ENCODE measurements at regions not wholly inside any gene's neighbourhood (a gene's known extent, or its start where the extent isn't known, plus 50 kb on each side); places are given as distances from the start of the nearest gene placed in this dataset.

GRCh38 chr20:11235058-11235457 lies 561.3 kb upstream of the JAG1 start:
- TF ChIP-seq, protein P1, sequence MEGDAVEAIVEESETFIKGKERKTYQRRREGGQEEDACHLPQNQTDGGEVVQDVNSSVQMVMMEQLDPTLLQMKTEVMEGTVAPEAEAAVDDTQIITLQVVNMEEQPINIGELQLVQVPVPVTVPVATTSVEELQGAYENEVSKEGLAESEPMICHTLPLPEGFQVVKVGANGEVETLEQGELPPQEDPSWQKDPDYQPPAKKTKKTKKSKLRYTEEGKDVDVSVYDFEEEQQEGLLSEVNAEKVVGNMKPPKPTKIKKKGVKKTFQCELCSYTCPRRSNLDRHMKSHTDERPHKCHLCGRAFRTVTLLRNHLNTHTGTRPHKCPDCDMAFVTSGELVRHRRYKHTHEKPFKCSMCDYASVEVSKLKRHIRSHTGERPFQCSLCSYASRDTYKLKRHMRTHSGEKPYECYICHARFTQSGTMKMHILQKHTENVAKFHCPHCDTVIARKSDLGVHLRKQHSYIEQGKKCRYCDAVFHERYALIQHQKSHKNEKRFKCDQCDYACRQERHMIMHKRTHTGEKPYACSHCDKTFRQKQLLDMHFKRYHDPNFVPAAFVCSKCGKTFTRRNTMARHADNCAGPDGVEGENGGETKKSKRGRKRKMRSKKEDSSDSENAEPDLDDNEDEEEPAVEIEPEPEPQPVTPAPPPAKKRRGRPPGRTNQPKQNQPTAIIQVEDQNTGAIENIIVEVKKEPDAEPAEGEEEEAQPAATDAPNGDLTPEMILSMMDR (conservative IDR thresholded peaks at IDR 0.05; ENCODE audit: low read depth in 2 of 2) = no peak
- TF ChIP-seq, protein P2, sequence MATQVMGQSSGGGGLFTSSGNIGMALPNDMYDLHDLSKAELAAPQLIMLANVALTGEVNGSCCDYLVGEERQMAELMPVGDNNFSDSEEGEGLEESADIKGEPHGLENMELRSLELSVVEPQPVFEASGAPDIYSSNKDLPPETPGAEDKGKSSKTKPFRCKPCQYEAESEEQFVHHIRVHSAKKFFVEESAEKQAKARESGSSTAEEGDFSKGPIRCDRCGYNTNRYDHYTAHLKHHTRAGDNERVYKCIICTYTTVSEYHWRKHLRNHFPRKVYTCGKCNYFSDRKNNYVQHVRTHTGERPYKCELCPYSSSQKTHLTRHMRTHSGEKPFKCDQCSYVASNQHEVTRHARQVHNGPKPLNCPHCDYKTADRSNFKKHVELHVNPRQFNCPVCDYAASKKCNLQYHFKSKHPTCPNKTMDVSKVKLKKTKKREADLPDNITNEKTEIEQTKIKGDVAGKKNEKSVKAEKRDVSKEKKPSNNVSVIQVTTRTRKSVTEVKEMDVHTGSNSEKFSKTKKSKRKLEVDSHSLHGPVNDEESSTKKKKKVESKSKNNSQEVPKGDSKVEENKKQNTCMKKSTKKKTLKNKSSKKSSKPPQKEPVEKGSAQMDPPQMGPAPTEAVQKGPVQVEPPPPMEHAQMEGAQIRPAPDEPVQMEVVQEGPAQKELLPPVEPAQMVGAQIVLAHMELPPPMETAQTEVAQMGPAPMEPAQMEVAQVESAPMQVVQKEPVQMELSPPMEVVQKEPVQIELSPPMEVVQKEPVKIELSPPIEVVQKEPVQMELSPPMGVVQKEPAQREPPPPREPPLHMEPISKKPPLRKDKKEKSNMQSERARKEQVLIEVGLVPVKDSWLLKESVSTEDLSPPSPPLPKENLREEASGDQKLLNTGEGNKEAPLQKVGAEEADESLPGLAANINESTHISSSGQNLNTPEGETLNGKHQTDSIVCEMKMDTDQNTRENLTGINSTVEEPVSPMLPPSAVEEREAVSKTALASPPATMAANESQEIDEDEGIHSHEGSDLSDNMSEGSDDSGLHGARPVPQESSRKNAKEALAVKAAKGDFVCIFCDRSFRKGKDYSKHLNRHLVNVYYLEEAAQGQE (IDR thresholded peaks at IDR 0.05; ENCODE audit: unreplicated experiment) = no peak
- TF ChIP-seq POLR2AphosphoS5 (IDR thresholded peaks at IDR 0.05; ENCODE audit: low read depth) = no peak
- TF ChIP-seq EZH2phosphoT487 (IDR thresholded peaks at IDR 0.05; ENCODE audit: unreplicated experiment) = no peak
- no peak for TF ChIP-seq NANOG (IDR thresholded peaks at IDR 0.05; ENCODE audit: borderline replicate concordance)
- no peak for TF ChIP-seq EZH2 (IDR thresholded peaks at IDR 0.05; ENCODE audit: low read depth, unreplicated experiment)

Measured in GM23338 (cell line).